Glutamatergic neuron (in vitro differentiated cells): ENCODE measurements at regions not wholly inside any gene's neighbourhood (a gene's known extent, or its start where the extent isn't known, plus 50 kb on each side); places are given as distances from the start of the nearest gene placed in this dataset.

ENCODE experiments used
- DNase-seq: peaks from one replicate; pipeline ENCODE4 v3.0.0; 2022
- H3K27ac Mint-ChIP-seq: one replicate; pipeline ENCODE4 v1.8.0; 2020; ENCODE audit warnings: mild to moderate bottlenecking, mixed read lengths, inconsistent platforms; ENCODE audit not compliant: unreplicated experiment
- H3K27me3 Mint-ChIP-seq: one replicate; pipeline ENCODE4 v1.8.0; 2020; ENCODE audit warnings: mild to moderate bottlenecking, moderate library complexity, mixed read lengths, inconsistent platforms; ENCODE audit not compliant: unreplicated experiment
- H3K36me3 Mint-ChIP-seq: one replicate; pipeline ENCODE4 v1.8.0; 2020; ENCODE audit warnings: mild to moderate bottlenecking, mixed read lengths, inconsistent platforms; ENCODE audit not compliant: unreplicated experiment
- H3K4me1 Mint-ChIP-seq: one replicate; pipeline ENCODE4 v1.8.0; 2020; ENCODE audit warnings: mild to moderate bottlenecking, low read depth, mixed read lengths, inconsistent platforms; ENCODE audit not compliant: unreplicated experiment
- H3K4me3 Mint-ChIP-seq: one replicate; pipeline ENCODE4 v1.8.0; 2020; ENCODE audit warnings: mild to moderate bottlenecking, mixed read lengths, inconsistent platforms; ENCODE audit not compliant: unreplicated experiment
- H3K9me3 Mint-ChIP-seq: one replicate; pipeline ENCODE4 v1.8.0; 2020; ENCODE audit warnings: mild to moderate bottlenecking, moderate library complexity, mixed read lengths, inconsistent platforms; ENCODE audit not compliant: unreplicated experiment
- TF ChIP-seq, protein P1 (sequence below): fragments of 200-600 bp; sonication (generic); IDR thresholded peaks from one replicate; pipeline ENCODE4 v1.5.0; 2021; ENCODE audit not compliant: partially characterized antibody, unreplicated experiment

DNA sequence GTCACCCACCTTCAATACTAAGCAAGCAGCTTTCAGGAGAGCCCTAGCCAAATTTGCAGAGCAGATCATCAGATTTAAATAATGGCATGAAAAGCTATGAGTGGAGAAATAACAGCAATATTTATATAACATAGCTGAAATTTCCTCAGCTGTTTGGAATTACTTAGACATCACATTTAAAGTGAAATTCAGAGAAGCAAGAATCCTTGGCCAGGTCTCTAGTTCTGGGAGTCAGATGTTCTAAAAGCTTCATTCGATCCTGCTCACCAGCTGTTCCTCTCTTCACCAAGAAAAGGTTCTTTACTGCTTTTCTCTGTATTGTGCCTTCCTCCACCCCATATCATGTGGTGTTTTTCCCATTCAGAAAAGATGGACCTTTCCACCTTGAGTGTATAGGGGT lies 152.3 kb upstream of the JAG1 start:
- Mint-ChIP-seq H3K4me3 (no peak overlapping the region), H3K9me3 (peaks cover 5% of the 10 kb centered on the region), H3K27ac (no peak overlapping the region), H3K27me3 (peaks cover 4% of the 10 kb centered on the region), H3K4me1 (no peaks in the 10 kb centered on the region), H3K36me3 (no peaks in the 10 kb centered on the region)
- no peak for DNase-seq
- TF ChIP-seq, protein P1, sequence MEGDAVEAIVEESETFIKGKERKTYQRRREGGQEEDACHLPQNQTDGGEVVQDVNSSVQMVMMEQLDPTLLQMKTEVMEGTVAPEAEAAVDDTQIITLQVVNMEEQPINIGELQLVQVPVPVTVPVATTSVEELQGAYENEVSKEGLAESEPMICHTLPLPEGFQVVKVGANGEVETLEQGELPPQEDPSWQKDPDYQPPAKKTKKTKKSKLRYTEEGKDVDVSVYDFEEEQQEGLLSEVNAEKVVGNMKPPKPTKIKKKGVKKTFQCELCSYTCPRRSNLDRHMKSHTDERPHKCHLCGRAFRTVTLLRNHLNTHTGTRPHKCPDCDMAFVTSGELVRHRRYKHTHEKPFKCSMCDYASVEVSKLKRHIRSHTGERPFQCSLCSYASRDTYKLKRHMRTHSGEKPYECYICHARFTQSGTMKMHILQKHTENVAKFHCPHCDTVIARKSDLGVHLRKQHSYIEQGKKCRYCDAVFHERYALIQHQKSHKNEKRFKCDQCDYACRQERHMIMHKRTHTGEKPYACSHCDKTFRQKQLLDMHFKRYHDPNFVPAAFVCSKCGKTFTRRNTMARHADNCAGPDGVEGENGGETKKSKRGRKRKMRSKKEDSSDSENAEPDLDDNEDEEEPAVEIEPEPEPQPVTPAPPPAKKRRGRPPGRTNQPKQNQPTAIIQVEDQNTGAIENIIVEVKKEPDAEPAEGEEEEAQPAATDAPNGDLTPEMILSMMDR: no peak

DNA sequence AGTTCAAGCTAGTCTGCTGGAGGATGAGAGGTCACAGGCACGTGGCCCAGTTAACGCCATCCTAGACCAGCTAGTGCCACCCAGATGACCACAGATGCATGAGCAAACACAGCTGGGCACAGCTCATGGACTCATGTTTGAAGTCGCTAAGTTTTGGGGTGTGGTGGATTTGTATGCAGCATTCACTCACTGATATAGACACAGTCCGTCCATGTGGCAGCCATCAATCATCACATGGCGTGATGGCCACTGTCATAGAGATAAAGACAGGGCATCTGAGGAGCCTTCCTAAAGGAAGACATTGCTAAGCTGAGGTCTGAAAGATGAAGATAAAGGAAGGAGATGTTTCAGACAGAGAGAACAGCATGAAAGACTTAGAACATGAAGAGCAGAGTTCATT lies 154.4 kb upstream of the JAG1 start:
- Mint-ChIP-seq H3K36me3 (no peaks in the 10 kb centered on the region), H3K27me3 (no peaks in the 10 kb centered on the region), H3K4me3 (no peak overlapping the region), H3K27ac (no peak overlapping the region), H3K9me3 (peaks cover 2% of the 10 kb centered on the region), H3K4me1 (no peaks in the 10 kb centered on the region)
- DNase-seq: no peak
- TF ChIP-seq, protein P1: no peak

DNA sequence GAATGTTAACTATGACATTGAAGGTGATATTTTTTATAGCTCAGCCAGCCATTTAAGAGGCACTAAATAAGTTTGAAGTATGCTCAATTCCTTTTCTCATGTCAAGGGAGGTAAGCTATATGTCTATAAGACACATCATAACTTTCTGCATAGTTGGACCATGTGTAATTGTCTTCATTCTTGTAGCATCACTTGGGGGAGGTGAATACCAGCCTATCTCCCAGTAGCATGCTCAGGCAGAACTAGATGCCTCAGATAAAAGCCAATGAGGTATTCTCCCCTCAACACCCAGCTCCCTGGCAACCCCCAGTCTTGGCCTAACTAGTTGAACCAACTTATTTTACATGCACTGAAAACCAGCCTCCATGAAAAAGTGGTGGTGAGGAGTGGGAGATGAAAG lies 158.3 kb upstream of the JAG1 start:
- H3K27me3 Mint-ChIP-seq: no peaks in the 10 kb centered on the region
- no peaks in the 10 kb centered on the region for H3K4me1 Mint-ChIP-seq
- no peak overlapping the region for H3K27ac Mint-ChIP-seq
- no peak overlapping the region for H3K4me3 Mint-ChIP-seq
- no peaks in the 10 kb centered on the region for H3K36me3 Mint-ChIP-seq
- DNase-seq: no peak
- peaks cover 2% of the 10 kb centered on the region for H3K9me3 Mint-ChIP-seq
- TF ChIP-seq, protein P1: no peak

DNA sequence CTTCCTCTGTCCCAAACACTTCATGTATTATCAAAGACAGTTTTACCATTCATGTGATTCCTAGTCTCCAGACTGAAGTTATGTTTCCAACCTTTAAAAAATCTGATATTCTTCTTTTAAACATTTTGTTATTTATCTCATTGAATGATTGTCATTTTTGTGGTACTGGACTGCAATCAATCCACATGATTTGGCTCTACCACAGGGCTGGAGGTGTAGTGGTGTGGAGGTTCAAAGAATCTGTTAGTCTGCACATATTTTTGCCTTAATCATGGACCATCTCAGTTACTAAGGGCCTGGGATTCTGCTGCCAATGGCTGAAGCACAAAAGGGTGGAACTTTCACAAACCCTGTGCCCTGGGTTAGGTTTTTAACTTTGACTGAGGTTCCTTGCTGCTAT lies 164.1 kb upstream of the JAG1 start:
- Mint-ChIP-seq H3K4me3 (no peak overlapping the region), H3K4me1 (no peaks in the 10 kb centered on the region), H3K36me3 (no peaks in the 10 kb centered on the region), H3K27ac (no peak overlapping the region), H3K27me3 (no peaks in the 10 kb centered on the region), H3K9me3 (no peaks in the 10 kb centered on the region)
- DNase-seq: no peak
- TF ChIP-seq, protein P1: no peak

DNA sequence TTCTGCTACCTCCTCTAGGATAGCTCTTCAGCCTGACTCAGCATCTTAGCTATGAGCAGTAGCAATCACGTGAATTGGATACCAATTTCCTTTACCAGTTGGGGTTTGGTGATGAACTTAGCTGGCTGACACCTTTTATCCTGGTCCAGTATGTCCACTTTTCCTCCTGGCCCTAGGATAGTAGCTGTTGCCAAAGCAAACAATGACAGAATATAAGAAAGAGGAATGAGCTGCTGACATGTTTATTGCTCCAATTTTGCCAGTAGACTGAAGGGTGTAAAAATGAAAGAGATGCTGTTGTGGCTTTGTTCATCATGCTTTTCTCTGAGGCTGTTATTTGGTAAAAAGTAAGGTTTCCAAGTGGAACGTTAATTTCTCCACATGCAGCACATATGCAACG lies 168.3 kb upstream of the JAG1 start:
- TF ChIP-seq, protein P1: no peak
- Mint-ChIP-seq H3K9me3 (no peaks in the 10 kb centered on the region), H3K4me1 (no peaks in the 10 kb centered on the region), H3K36me3 (no peaks in the 10 kb centered on the region), H3K4me3 (no peak overlapping the region), H3K27ac (no peak overlapping the region), H3K27me3 (no peaks in the 10 kb centered on the region)
- no peak for DNase-seq
